ENCODE measurements at regions not wholly inside any gene's neighbourhood (a gene's known extent, or its start where the extent isn't known, plus 50 kb on each side); places are given as distances from the start of the nearest gene placed in this dataset.

GRCh38 chr1:184810735-184811343, 56.2 kb upstream of the EDEM3 start:
- TF ChIP-seq EZH2phosphoT487 (IDR thresholded peaks at IDR 0.05; ENCODE audit: low read length) (no peak), CTCF (IDR thresholded peaks at IDR 0.05; ENCODE audit: low read length) (no peak)
